ENCODE measurements at regions not wholly inside any gene's neighbourhood (a gene's known extent, or its start where the extent isn't known, plus 50 kb on each side); places are given as distances from the start of the nearest gene placed in this dataset.

GRCh38 chr1:50257940-50258685, 149.4 kb downstream of the ELAVL4 start:
- H3K4me1 ChIP-seq (ENCODE audit: insufficient read depth, low read length) = no peaks in the 10 kb centered on the region
- no peaks in the 10 kb centered on the region for H3K27me3 ChIP-seq (ENCODE audit: insufficient read depth, low read length)
- no peak overlapping the region for H3K4me3 ChIP-seq (ENCODE audit: low read length)
- H3K9me3 ChIP-seq (ENCODE audit: low read length) = no peaks in the 10 kb centered on the region
- H3K36me3 ChIP-seq (ENCODE audit: insufficient read depth, low read length) = no peaks in the 10 kb centered on the region
- no peak overlapping the region for H2AFZ ChIP-seq (ENCODE audit: low read depth, low read length)

GRCh38 chr1:50257029-50257428, 148.3 kb downstream of the ELAVL4 start:
- Histone ChIP-seq H3K36me3 (ENCODE audit: insufficient read depth, low read length) (no peaks in the 10 kb centered on the region), H2AFZ (ENCODE audit: low read depth, low read length) (no peak overlapping the region), H3K9me3 (ENCODE audit: low read length) (no peaks in the 10 kb centered on the region), H3K4me3 (ENCODE audit: low read length) (no peak overlapping the region), H3K27me3 (ENCODE audit: insufficient read depth, low read length) (no peaks in the 10 kb centered on the region), H3K4me1 (ENCODE audit: insufficient read depth, low read length) (peaks cover 10% of the 10 kb centered on the region)

All from neuron (in vitro differentiated cells).